Transverse colon (tissue), 4 donors: ENCODE measurements at regions not wholly inside any gene's neighbourhood (a gene's known extent, or its start where the extent isn't known, plus 50 kb on each side); places are given as distances from the start of the nearest gene placed in this dataset.

ENCODE experiments used
- EP300 ChIP-seq: sonication (generic); formaldehyde crosslinking; IDR thresholded peaks from one replicate; pipeline ENCODE4 v1.6.1; 2017; ENCODE audit warnings: antibody characterized with exemption, low read depth
- POLR2AphosphoS5 ChIP-seq, 3 donors: sonication (generic); formaldehyde crosslinking; IDR thresholded peaks; one replicate each; pipeline ENCODE4 v1.6.1; 2016; ENCODE audit warnings: antibody characterized with exemption in 3 of 3
- TF ChIP-seq, protein P1 (sequence below), 5 experiments: fragments of 200-600 bp in 3 of 5; fragments of 450-650 bp in 2 of 5; sonication (generic) in 3 of 5; IDR thresholded peaks; 1 replicate in 2 of 5; 2 replicates in 3 of 5; pipeline ENCODE4 v1.5.1; 2016 to 2017; ENCODE audit warnings: antibody characterized with exemption in 5 of 5, inconsistent platforms in 3 of 5, mild to moderate bottlenecking in 2 of 5, moderate library complexity in 1 of 5

DNA sequence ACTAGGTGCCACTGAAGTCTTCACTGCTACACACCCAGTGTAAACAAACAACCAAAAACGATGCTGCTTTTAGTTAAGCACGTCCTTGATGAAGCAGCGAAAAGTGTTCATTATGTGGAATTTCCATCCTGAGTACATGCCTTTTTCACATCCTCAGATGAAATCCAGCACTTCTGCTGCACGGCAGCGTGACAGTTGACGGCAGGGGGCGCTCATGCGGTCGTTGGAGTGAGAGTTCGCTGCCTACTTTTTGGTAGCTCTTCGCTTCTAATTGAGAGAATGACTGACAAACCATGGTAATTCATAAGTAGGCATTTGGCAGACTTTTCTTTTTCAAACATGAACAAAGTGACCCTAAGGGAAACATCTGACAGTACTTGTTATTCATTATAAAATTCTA lies 1124.9 kb downstream of the EFNB2 start:
- TF ChIP-seq POLR2AphosphoS5 (IDR thresholded peaks at IDR 0.05): no peak
- TF ChIP-seq, protein P1, sequence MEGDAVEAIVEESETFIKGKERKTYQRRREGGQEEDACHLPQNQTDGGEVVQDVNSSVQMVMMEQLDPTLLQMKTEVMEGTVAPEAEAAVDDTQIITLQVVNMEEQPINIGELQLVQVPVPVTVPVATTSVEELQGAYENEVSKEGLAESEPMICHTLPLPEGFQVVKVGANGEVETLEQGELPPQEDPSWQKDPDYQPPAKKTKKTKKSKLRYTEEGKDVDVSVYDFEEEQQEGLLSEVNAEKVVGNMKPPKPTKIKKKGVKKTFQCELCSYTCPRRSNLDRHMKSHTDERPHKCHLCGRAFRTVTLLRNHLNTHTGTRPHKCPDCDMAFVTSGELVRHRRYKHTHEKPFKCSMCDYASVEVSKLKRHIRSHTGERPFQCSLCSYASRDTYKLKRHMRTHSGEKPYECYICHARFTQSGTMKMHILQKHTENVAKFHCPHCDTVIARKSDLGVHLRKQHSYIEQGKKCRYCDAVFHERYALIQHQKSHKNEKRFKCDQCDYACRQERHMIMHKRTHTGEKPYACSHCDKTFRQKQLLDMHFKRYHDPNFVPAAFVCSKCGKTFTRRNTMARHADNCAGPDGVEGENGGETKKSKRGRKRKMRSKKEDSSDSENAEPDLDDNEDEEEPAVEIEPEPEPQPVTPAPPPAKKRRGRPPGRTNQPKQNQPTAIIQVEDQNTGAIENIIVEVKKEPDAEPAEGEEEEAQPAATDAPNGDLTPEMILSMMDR (IDR thresholded peaks at IDR 0.05): peak in 4 of 5 experiments; percentile 20 to 49 (median 44)
- TF ChIP-seq EP300: no peak
